Mucosa of stomach (tissue), 1 donor: ENCODE measurements at regions not wholly inside any gene's neighbourhood (a gene's known extent, or its start where the extent isn't known, plus 50 kb on each side); places are given as distances from the start of the nearest gene placed in this dataset.
"Not testable (repeated sequence)": the region's sequence is repeated elsewhere in the genome, so short reads cannot be mapped to it uniquely, and the experiment has no call there.

Source experiments
- H3K27me3 ChIP-seq: one replicate; pipeline ENCODE4 v1.7.0; 2013; ENCODE audit warnings: mild to moderate bottlenecking, low read length; ENCODE audit not compliant: control insufficient read depth, insufficient read depth
- H3K36me3 ChIP-seq: one replicate; pipeline ENCODE4 v1.7.0; 2013; ENCODE audit warnings: low read length; ENCODE audit not compliant: control insufficient read depth, insufficient read depth
- H3K4me1 ChIP-seq: one replicate; pipeline ENCODE4 v1.7.0; 2013; ENCODE audit warnings: mild to moderate bottlenecking, low read length; ENCODE audit not compliant: control insufficient read depth, insufficient read depth
- H3K4me3 ChIP-seq: one replicate; pipeline ENCODE4 v1.7.0; 2013; ENCODE audit warnings: low read length
- H3K9ac ChIP-seq: one replicate; pipeline ENCODE4 v1.7.0; 2013; ENCODE audit warnings: mild to moderate bottlenecking, low read length, moderate library complexity
- H3K9me3 ChIP-seq: one replicate; pipeline ENCODE4 v1.7.0; 2013; ENCODE audit warnings: mild to moderate bottlenecking, low read length, moderate library complexity; ENCODE audit not compliant: control insufficient read depth
- donor health status: Pancreatic carcinoma.

GRCh38 chr16:86229283-86229682 is 281.0 kb upstream of the FOXF1 start:
- H3K27me3 ChIP-seq = peaks cover 4% of the 10 kb centered on the region
- no peaks in the 10 kb centered on the region for H3K9me3 ChIP-seq
- H3K36me3 ChIP-seq = no peaks in the 10 kb centered on the region
- no peak overlapping the region for H3K4me3 ChIP-seq
- no peaks in the 10 kb centered on the region for H3K4me1 ChIP-seq
- no peak overlapping the region for H3K9ac ChIP-seq

GRCh38 chr16:86229866-86230656 is 280.3 kb upstream of the FOXF1 start:
- H3K9ac ChIP-seq = no peak overlapping the region
- H3K36me3 ChIP-seq = no peaks in the 10 kb centered on the region
- H3K9me3 ChIP-seq = no peaks in the 10 kb centered on the region
- H3K4me1 ChIP-seq = no peaks in the 10 kb centered on the region
- H3K27me3 ChIP-seq = peaks cover 4% of the 10 kb centered on the region
- no peak overlapping the region for H3K4me3 ChIP-seq

GRCh38 chr16:86231321-86231995 is 278.9 kb upstream of the FOXF1 start:
- H3K9me3 ChIP-seq = no peaks in the 10 kb centered on the region
- no peaks in the 10 kb centered on the region for H3K36me3 ChIP-seq
- H3K9ac ChIP-seq = no peak overlapping the region
- H3K4me3 ChIP-seq = no peak overlapping the region
- peaks cover 4% of the 10 kb centered on the region for H3K27me3 ChIP-seq
- no peaks in the 10 kb centered on the region for H3K4me1 ChIP-seq

- no peaks in the 10 kb centered on the region for H3K9me3 ChIP-seq
- peaks cover 4% of the 10 kb centered on the region for H3K27me3 ChIP-seq
- no peaks in the 10 kb centered on the region for H3K36me3 ChIP-seq
- no peak overlapping the region for H3K4me3 ChIP-seq
- H3K9ac ChIP-seq = no peak overlapping the region
- H3K4me1 ChIP-seq = no peaks in the 10 kb centered on the region
Observed at GRCh38 chr16:86231996-86232350, 278.4 kb upstream of the FOXF1 start.

GRCh38 chr16:86232496-86232895 is 277.8 kb upstream of the FOXF1 start:
- Histone ChIP-seq H3K4me3 (no peak overlapping the region), H3K9me3 (no peaks in the 10 kb centered on the region), H3K4me1 (no peaks in the 10 kb centered on the region), H3K36me3 (no peaks in the 10 kb centered on the region), H3K27me3 (peaks cover 4% of the 10 kb centered on the region), H3K9ac (no peak overlapping the region)

GRCh38 chr16:86233506-86233905 is 276.8 kb upstream of the FOXF1 start:
- not testable (repeated sequence) for H3K36me3 ChIP-seq, H3K9ac ChIP-seq

GRCh38 chr16:86239381-86239780 is 270.9 kb upstream of the FOXF1 start:
- Histone ChIP-seq H3K4me1 (no peaks in the 10 kb centered on the region), H3K27me3 (no peaks in the 10 kb centered on the region), H3K36me3 (no peaks in the 10 kb centered on the region), H3K9ac (no peak overlapping the region), H3K9me3 (no peaks in the 10 kb centered on the region), H3K4me3 (no peak overlapping the region)

More at GRCh38 chr16:86233506-86233905, 276.8 kb upstream of the FOXF1 start:
- not testable (repeated sequence) for H3K4me1 ChIP-seq, H3K9me3 ChIP-seq, H3K4me3 ChIP-seq, H3K27me3 ChIP-seq

GRCh38 chr16:86240716-86241363 is 269.5 kb upstream of the FOXF1 start:
- H3K27me3 ChIP-seq = no peaks in the 10 kb centered on the region
- H3K4me3 ChIP-seq = no peak overlapping the region
- H3K36me3 ChIP-seq = no peaks in the 10 kb centered on the region
- no peaks in the 10 kb centered on the region for H3K4me1 ChIP-seq
- no peaks in the 10 kb centered on the region for H3K9me3 ChIP-seq
- no peak overlapping the region for H3K9ac ChIP-seq

GRCh38 chr16:86241681-86242080 is 268.6 kb upstream of the FOXF1 start:
- Histone ChIP-seq H3K36me3 (no peaks in the 10 kb centered on the region), H3K4me3 (no peak overlapping the region), H3K27me3 (no peaks in the 10 kb centered on the region), H3K4me1 (no peaks in the 10 kb centered on the region), H3K9ac (no peak overlapping the region), H3K9me3 (no peaks in the 10 kb centered on the region)

GRCh38 chr16:86242244-86243122 is 267.8 kb upstream of the FOXF1 start:
- no peaks in the 10 kb centered on the region for H3K9me3 ChIP-seq
- H3K27me3 ChIP-seq = no peaks in the 10 kb centered on the region
- no peak overlapping the region for H3K4me3 ChIP-seq
- no peaks in the 10 kb centered on the region for H3K36me3 ChIP-seq
- no peak overlapping the region for H3K9ac ChIP-seq
- no peaks in the 10 kb centered on the region for H3K4me1 ChIP-seq

GRCh38 chr16:86243123-86243473 is 267.2 kb upstream of the FOXF1 start:
- no peaks in the 10 kb centered on the region for H3K4me1 ChIP-seq
- H3K27me3 ChIP-seq = no peaks in the 10 kb centered on the region

More at GRCh38 chr16:86243123-86243473, 267.2 kb upstream of the FOXF1 start:
- Histone ChIP-seq H3K36me3 (no peaks in the 10 kb centered on the region), H3K9me3 (no peaks in the 10 kb centered on the region), H3K9ac (no peak overlapping the region), H3K4me3 (no peak overlapping the region)
